ENCODE measurements at regions not wholly inside any gene's neighbourhood (a gene's known extent, or its start where the extent isn't known, plus 50 kb on each side); places are given as distances from the start of the nearest gene placed in this dataset.
"Not testable (repeated sequence)": the region's sequence is repeated elsewhere in the genome, so short reads cannot be mapped to it uniquely, and the experiment has no call there.

DNA sequence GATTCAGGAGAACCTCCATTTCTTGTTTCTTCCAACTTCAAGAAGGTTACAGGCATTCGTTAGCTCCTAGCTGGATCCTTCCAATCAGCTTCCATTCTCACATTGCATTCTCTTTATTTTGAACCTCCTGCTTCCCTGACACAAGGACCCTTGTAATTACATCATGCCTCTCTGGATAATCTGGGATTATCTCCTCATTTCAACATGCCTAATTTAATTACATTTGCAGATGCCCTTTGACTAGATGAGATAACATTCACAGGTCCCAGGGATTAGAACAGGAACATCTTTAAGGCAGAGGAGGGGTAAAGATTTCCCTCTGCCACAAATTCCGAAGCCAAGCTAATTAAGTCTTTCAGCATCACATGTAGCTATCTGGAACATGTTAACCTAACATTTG lies 753.8 kb upstream of the PCDH7 start:
- FAIRE-seq = no peak

DNA sequence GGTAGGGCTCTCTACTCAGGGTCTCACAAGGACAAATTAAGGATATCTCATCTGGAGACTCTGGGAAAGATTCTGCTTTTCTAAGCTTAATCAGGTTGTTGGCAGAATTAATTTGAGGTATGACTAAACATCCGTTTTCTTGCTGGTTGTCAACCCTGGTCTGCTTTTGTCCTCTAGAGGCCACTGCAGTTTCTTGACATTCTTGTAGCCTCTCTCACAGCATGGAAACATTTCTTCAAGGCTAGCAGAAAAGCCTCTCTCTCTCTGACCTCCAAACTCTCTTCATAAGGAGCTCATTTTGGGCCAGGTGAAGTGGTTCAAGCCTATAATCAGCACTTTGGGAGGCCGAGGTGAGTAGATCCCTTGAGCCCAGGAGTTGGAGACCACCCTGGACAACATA lies 749.5 kb upstream of the PCDH7 start:
- no peak for FAIRE-seq

DNA sequence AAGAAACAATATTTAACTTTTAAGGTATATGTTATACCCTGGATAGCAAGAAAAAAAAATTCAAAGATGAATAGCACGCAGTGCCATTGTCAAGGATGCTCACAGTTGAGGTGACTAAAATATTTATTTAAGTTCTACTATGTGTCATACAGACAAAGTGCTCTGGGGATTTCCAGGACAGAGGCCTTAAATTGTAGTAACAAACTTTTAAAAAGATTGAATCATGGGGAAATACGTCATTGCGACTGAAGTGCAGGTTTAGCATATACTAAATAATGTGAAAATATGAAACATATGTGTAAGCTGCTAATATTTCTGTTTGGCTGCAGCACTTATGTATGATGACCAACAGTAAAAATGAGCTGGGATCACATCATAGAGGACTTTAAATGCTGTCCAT lies 748.0 kb upstream of the PCDH7 start:
- no peak for FAIRE-seq

DNA sequence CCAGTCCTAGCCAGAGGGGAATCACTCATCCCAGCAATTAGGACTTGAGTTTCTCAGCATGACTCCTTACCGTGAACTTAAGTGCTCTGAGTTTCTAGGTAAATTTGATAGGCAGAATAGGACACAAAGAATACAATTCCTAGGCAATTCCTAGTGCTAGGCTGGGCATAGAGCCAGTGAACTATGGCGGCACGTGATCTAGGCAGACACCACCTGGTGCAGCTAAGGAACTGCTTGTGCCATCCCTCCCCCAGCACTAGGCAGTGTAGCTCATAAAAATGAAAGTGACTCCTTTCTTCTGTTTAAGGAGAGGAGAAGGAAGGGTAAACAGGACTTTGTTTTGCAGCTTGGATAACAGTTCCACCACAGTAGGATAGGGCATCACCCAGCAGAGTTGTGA lies 736.3 kb upstream of the PCDH7 start:
- no peak for FAIRE-seq

DNA sequence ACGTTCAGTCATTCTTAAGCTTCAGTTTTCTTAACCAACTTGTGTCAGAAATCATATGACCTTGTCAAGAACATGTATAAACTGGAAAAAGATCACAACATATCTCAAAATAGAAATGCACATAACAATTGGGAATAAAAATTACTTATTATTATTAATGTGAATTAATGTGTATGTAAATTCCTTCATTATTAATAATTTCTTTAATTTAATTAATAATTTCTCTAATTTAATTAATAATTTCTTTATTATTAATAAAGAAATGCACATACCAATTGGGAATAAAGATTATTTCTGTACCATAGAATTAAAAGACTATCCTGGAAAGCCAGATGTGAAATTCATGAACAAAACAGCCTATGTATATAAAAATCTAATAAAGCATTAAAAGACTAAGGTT lies 718.5 kb upstream of the PCDH7 start:
- peak; percentile 26 for FAIRE-seq

DNA sequence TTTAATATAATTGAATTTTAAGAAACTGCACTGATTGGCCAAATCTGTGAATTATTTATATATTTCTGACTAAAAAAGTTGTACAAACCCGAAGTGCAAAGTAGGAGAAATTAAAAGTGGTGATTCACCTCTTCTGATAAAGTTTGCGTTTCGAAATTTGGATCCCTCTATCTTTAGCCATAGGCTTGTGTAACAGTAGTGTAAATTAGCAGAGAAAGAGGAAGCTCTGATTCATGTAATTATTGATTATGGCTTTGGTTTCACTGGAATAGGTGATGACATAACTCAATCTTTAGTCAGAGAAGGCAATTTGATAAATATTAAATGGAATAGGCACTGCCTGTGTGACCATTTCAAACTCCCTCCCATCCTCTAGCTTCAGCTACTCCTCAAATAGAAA lies 717.8 kb upstream of the PCDH7 start:
- FAIRE-seq = no peak

DNA sequence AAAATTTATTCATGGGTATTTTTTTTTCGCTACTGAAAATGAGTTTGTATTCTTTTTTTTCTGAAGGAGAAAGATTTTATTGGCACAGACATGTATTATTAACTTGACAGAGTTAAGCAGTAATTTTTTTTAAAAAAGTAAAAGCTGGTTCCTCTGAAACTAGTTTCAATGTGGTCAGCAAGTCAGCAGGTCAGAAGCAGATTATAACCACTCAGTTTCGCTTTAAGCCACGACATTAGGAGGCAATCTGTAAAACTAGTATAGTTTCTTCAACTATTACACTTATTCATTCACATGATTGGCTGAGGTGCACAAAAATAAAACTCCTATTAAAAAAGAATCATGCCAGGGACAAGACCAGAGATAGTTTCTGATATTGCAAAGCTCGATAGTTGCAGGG lies 714.2 kb upstream of the PCDH7 start:
- FAIRE-seq = no peak

DNA sequence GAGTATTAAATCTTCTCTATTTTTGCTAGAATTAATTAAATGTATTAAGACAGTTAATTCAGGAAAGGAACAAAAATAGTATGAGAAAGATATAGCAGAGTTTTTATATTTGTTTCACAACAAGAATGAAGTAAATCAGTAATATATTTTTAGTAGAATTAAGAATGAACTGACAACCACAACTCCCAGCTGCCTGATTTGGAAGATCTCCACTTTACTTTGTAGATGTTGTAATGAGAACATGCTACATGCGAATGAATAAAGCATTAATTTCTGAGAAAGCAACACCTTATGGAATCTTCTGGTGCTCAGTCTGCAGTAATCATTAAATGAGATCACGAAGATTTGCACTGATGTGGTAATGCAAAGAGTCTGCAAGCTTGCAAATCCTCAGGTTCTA lies 695.6 kb upstream of the PCDH7 start:
- no peak for FAIRE-seq

DNA sequence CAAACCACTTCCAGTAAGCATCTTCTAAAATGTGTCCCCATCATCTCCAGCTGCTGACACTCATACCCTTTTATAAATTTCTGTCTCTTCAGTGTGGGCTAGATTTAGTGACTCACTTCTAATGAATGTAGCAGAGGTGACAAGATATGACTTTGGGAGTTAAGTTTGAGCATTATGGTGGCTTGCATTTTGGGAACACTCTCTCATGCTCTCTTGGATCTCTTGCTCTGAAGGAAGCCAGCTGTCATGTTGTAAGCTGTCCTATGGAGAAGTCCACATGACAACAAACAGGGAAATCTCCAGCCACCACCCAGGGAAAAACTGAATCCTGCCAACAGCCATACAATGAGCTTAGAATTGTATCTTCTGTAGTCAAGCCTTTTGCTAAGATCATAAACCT lies 691.3 kb upstream of the PCDH7 start:
- no peak for FAIRE-seq

DNA sequence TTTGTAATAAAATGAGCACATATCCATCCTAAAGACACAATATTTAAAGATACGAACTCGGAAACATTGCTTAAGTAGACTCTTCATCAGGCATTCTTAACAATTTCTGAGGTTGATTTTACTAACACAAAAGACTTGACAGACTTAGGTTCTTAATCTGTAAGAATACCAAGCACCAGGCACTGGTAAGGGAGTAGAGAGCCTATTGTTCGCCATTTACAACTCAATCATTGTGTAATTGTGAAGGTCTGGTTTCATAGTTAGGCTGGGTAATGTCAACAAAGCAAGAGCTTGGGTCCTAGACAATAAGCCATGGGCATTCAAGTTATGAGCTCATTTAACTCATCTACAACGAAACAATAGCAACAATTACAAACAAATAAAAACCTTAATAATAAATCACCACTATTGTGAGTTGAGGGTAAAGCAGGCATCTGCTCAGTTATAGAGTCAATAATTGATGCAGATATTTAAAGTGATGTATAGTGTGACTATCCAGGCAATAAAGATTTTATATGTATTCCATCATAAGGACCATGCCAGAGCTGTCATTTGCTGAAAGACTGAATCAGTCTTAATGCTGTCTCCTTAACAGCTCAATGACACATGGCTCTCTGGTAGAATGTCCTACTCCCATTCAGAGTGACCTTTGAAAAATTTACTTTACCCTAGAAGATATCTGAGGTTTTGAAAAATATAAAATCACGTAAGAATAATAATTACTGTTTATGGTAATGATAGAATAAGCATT lies 664.0 kb upstream of the PCDH7 start:
- no peak for FAIRE-seq

DNA sequence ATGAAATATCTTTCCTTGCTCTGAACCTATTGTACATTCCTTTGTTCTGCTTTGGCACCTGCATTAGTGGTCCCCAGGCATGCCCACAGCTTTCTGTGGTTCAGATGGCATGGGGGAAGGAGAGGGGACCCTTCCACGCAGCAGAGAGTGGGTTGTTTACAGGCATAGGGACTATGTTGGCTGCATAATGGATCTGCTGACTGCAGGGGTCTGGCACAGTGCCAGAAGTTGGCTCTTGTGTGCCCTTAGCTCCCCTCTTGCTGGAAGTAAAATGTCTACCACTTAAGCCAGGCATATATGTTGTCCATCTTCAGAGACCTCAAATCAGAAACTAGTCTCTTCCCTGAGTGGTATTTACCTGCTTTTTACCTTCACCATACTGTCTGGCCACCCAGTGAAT lies 651.9 kb upstream of the PCDH7 start:
- FAIRE-seq = no peak

DNA sequence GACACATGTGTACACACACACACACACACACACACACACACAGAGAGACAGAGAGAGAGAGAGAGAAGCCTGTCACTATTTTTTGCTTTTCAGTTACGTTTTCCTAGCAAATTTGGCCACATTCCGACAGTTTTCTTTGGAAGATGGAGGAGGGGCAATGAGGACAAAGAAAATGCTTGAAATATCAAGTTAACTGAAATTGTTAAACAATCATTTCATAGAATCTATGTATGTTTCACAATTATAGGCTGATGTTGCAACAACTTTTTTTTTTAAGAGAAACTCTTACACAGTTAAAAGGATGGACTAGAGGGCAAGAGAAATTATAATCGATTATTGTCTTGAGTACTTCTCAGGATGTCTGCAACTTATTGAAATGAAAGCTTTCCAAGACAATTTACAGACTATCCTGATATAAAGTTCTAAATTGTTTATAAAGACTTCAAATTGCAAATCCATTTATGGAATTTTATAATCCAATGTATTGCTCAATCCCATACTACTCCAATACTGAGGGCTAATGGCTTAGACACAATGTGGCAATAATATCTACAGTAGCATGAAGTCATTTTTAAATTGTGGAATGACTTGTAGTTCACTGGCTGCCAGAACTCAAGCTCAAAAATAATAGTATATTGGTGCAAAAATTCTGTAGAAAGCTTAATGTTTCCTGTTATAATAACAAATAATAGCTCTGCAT lies 647.0 kb upstream of the PCDH7 start:
- no peak for FAIRE-seq

DNA sequence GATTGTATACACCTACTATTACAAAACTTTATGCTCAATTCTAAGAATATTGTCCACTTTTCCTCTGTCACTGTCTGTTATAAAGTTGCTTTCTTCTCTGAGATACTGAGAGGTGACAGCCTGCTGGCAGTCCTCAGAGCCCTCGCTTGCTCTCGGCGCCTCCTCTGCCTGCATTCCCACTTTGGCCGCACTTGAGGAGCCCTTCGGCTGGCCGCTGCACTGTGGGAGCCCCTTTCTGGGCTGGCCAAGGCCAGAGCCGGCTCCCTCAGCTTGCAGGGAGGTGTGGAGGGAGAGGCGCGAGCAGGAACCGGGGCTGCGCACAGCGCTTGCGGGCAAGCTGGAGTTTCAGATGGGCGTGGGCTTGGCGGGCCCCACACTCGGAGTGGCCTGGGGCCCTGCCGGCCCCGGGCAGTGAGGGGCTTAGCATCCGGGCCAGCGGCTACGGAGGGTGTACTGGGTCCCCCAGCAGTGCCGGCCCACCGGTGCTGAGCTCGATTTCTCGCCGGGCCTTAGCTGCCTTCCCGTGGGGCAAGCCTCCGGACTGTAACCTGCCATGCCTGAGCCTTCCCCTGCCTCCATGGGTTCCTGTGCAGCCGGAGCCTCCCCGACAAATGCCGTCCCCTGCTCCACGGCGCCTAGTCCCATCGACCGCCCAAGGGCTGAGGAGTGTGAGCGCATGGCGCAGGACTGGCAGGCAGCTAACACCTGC lies 627.6 kb upstream of the PCDH7 start:
- not testable (repeated sequence) for FAIRE-seq

DNA sequence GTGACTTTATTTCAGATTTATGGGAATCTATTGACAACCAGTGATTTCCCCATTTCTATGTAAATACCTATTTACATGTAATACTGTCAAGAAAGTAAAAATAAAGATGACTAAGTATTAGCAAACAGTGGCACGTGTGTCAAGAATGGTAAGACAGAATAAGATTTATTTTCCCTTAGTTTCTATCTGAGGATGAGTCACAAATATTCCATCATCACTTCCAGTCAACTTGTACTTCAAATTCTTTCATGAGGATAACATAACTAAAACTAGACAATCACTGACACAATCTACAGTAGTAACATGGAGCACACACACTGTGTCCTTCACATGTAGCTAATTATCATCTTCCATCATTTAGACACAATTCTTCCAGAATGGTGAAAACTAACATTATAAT lies 625.3 kb upstream of the PCDH7 start:
- FAIRE-seq = no peak

DNA sequence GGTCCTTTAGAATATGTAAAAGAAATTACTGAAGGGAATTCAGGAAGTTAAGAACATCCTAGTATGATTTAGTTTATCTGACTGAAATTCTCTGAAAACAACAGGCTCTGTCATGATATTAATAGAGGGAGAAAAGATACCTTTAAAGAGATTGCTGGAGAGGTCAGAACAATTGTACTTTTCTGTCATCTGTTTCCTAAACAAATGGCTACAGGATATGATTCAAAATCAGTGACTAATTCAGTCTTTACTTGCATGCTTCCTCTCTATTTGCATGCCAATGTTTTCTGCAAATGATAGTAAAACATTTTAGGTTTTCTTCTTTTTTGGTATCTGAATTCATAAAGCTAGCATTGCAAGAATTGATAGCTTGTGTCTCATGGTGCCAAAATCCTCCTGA lies 616.7 kb upstream of the PCDH7 start:
- no peak for FAIRE-seq

DNA sequence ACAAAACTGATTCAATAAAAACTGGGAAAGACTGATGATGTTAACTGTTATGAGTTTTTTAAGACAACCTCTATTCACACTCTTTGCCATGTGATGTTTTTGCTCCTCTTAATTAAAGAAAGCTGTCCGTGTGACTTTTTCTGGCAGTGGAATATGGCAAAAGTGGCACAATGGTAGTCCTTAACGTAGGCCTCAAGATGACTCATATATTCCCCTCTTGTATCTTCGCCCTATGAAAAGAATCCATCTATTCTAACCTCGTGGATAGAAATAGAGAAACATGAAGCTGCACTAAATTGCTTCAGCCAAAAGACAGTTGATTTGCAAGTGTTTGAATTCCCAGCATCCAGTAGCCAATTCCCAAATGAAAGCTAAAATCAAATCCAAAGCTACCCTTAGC lies 603.8 kb upstream of the PCDH7 start:
- FAIRE-seq = no peak

DNA sequence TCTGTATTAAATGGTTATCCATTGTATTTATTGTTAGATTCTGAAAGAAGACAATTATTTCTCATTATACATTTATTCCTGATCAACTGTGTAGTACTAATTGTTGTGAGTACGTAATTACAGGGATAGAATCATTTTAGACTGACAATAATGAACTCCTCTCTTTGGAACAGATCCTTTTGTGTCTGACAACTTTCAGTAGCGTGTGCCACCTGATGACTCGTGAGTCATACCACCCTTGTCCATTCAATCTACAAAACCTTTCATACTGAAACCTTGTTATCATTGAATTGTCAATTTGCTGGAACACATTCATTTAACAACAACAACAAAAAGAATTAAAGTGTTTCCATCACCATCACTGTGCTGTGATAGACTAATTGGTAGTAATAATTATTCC lies 602.7 kb upstream of the PCDH7 start:
- no peak for FAIRE-seq

DNA sequence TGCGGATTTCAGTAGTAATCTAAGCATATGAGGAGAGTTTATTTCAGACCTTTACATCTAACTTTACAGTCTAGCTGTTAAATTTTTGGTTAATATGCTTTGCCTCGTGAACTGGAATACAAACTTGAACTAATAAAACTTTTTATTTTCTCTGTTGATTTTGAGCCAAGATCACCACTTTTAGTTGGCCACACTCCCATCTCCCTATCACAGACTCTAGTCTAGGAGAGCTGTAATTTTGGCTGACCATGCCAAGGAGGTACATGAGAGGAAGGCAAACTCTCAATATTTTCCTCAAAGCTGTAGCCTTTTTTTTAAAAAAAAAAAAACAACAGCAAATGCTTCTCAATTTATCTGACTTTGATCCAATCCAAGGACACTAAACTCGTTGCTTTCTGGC lies 597.5 kb upstream of the PCDH7 start:
- FAIRE-seq = no peak

DNA sequence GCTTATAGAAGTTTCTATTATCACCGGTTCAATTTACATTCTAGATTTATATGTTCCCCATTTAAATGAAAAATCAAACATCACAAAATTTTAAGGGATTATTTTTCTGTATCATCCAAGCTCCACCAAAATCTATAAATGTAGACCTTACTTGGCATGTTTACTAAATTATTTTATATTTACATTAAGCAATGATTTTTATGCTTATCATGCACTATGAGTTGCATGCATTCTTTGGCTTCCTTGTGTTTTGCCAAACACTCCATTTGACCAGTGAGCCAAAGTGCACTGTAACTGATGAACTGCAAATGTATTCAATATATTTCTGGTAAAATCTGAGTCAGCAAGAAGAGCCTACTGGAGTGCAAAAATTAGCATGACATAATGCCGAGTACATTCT lies 595.5 kb upstream of the PCDH7 start:
- FAIRE-seq = not testable (repeated sequence)

DNA sequence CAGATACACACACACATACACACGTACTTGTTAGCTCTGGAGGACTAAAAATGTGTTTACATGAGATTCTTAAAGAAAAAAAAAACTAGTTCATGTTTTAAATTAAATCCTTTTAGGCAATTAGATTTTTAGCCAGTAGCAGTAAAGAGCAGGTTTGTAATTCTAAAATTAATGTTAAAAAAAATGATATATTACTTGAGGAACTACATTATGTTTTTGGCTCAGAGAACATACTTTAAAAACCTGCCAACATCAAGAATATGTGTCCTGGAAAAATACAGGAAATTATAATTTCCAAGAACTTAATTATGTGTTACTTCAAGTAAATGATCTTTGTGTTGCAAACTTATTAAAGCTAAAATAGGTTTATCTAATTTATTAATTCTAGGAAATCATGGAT lies 594.3 kb upstream of the PCDH7 start:
- peak; percentile 70 for FAIRE-seq

DNA sequence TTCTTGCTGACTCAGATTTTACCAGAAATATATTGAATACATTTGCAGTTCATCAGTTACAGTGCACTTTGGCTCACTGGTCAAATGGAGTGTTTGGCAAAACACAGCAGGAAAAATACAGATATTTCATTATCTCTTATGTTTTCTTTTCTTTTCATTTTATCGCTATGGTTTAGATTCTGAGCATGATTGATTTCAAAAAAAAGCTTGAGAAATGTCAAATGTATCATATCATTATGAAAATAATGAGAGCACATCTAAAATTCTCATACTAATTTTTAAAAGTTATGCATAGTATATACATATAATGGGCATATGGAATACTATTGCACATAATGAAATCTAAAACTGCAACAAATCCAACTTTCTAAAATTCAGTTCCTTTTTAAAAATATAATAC lies 593.8 kb upstream of the PCDH7 start:
- no peak for FAIRE-seq

DNA sequence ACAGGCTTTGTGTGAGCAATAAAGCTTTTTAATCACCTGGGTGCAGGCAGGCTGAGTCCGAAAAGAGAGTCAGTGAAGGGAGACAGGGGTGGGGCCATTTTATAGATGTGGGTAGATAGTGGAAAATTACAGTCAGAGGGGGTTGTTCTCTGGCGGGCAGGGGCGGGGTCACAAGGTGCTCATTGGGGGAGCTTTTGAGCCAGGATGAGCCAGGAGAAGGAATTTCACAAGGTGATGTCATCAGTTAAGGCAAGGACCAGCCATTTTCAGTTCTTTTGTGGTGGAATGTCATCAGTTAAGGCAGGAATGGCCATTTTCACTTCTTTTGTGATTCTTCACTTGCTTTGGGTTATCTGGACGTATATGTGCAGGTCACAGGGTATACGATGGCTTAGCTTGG lies 571.3 kb upstream of the PCDH7 start:
- FAIRE-seq = not testable (repeated sequence)

DNA sequence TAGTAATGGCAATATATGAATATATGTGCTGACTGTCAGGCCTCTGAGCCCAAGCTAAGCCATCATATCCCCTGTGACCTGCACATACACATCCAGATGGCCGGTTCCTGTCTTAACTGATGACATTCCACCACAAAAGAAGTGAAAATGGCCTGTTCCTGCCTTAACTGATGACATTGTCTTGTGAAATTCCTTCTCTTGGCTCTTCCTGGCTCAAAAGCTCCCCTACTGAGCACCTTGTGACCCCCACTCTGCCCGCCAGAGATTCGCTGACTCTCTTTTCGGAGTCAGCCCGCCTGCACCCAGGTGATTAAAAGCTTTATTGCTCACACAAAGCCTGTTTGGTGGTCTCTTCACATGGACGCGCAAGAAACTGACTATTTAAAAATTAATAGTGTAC lies 570.6 kb upstream of the PCDH7 start:
- not testable (repeated sequence) for FAIRE-seq

DNA sequence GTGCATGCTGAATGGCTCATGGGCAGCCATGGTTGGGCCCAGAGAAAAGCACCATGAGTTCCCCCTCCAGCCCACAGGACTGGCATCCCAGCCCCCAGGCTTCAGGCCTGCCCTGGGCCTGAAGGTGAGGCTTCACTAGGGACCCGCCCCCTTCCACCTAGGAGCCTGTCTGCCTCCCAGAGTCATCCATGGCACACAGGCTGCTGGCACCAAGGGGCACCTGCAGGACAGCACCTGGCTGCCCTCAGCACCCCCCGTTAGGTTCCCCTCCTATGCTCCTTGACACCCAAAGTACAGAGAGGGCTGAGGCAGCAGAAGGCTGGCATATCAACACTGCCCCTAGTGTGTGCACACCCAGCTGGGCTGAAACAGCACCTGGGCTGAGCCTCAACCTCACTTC lies 566.7 kb upstream of the PCDH7 start:
- no peak for FAIRE-seq

Measured in endometrium (tissue), 2 donors.